GM23248 (cell line): ENCODE measurements at regions not wholly inside any gene's neighbourhood (a gene's known extent, or its start where the extent isn't known, plus 50 kb on each side); places are given as distances from the start of the nearest gene placed in this dataset.

ENCODE experiments used
- EZH2 ChIP-seq: fragments of 200-600 bp; sonication (generic); IDR thresholded peaks from 2 replicates; pipeline ENCODE4 v1.6.1; 2018; ENCODE audit warnings: antibody characterized with exemption, mild to moderate bottlenecking; ENCODE audit not compliant: insufficient read depth, poor library complexity, severe bottlenecking
- EZH2phosphoT487 ChIP-seq: fragments of 200-600 bp; sonication (generic); IDR thresholded peaks from 2 replicates; pipeline ENCODE4 v1.6.1; 2018; ENCODE audit warnings: antibody characterized with exemption, moderate library complexity, mild to moderate bottlenecking, low read depth; ENCODE audit not compliant: insufficient read depth

DNA sequence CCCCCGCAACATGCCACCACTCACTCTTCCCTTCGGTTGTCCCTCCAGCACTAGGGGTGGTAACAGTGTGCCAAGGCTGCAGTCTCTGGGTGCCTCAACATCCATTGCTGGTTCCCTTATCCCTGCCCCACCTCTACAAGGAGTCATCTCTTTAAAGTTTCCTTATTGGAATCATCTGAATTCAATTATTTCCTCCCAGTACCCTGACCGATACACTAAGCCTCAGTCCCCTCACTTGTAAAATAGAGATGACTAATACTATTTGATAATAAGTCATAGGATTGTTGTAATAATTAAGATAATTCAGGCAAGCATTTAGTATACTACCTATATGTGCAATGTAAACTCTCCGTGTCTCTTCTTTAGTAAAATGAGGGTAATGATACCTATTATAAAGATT, 352.5 kb downstream of the ENC1 start:
- TF ChIP-seq EZH2 (no peak), EZH2phosphoT487 (no peak)
